Lower leg skin (tissue), 3 donors: ENCODE measurements at regions not wholly inside any gene's neighbourhood (a gene's known extent, or its start where the extent isn't known, plus 50 kb on each side); places are given as distances from the start of the nearest gene placed in this dataset.

Experiments
- POLR2A ChIP-seq, 2 donors: fragments of 450-650 bp; IDR thresholded peaks; one replicate each; pipeline ENCODE4 v1.6.1; 2016 to 2017; ENCODE audit warnings: antibody characterized with exemption in 2 of 2, mild to moderate bottlenecking in 1 of 2, moderate library complexity in 1 of 2
- TF ChIP-seq, protein P1 (sequence below), 3 donors: fragments of 450-650 bp; IDR thresholded peaks; one replicate each; pipeline ENCODE4 v1.5.1; 2016; ENCODE audit warnings: antibody characterized with exemption in 3 of 3, mild to moderate bottlenecking in 3 of 3, moderate library complexity in 2 of 3

GRCh38 chr6:144722925-144723324 lies 437.8 kb downstream of the UTRN start:
- TF ChIP-seq, protein P1, sequence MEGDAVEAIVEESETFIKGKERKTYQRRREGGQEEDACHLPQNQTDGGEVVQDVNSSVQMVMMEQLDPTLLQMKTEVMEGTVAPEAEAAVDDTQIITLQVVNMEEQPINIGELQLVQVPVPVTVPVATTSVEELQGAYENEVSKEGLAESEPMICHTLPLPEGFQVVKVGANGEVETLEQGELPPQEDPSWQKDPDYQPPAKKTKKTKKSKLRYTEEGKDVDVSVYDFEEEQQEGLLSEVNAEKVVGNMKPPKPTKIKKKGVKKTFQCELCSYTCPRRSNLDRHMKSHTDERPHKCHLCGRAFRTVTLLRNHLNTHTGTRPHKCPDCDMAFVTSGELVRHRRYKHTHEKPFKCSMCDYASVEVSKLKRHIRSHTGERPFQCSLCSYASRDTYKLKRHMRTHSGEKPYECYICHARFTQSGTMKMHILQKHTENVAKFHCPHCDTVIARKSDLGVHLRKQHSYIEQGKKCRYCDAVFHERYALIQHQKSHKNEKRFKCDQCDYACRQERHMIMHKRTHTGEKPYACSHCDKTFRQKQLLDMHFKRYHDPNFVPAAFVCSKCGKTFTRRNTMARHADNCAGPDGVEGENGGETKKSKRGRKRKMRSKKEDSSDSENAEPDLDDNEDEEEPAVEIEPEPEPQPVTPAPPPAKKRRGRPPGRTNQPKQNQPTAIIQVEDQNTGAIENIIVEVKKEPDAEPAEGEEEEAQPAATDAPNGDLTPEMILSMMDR (IDR thresholded peaks at IDR 0.05), result no peak
- TF ChIP-seq POLR2A (IDR thresholded peaks at IDR 0.05), result no peak
